HepG2 (cell line): ENCODE measurements at regions not wholly inside any gene's neighbourhood (a gene's known extent, or its start where the extent isn't known, plus 50 kb on each side); places are given as distances from the start of the nearest gene placed in this dataset.

Source experiments
- CTCF ChIP-seq: sonication (generic); formaldehyde crosslinking; IDR thresholded peaks from 2 replicates; pipeline ENCODE4 v1.5.0; 2020; ENCODE audit warnings: mild to moderate bottlenecking, missing genetic modification reagents, moderate library complexity
- ESRRA ChIP-seq: sonication (generic); formaldehyde crosslinking; IDR thresholded peaks from 2 replicates; pipeline ENCODE4 v1.5.1; 2020; ENCODE audit warnings: mild to moderate bottlenecking, low read depth, missing genetic modification reagents
- HOXA5 ChIP-seq: sonication (generic); formaldehyde crosslinking; IDR thresholded peaks from 2 replicates; pipeline ENCODE4 v1.4.0; 2020; ENCODE audit warnings: missing genetic modification reagents
- SETDB1 ChIP-seq: sonication (generic); formaldehyde crosslinking; IDR thresholded peaks from 2 replicates; pipeline ENCODE4 v1.5.1; 2020; ENCODE audit warnings: missing genetic modification reagents, mild to moderate bottlenecking, borderline replicate concordance
- TBP ChIP-seq: sonication (generic); formaldehyde crosslinking; IDR thresholded peaks from 2 replicates; pipeline ENCODE4 v1.5.0; 2020; ENCODE audit warnings: missing genetic modification reagents
- ZFP41 ChIP-seq: sonication (generic); formaldehyde crosslinking; IDR thresholded peaks from 2 replicates; pipeline ENCODE4 v1.4.0; 2020; ENCODE audit warnings: mild to moderate bottlenecking, missing genetic modification reagents, borderline replicate concordance
- ZNF205 ChIP-seq: IDR thresholded peaks from 2 replicates; pipeline ENCODE4 v1.6.1; 2018; ENCODE audit warnings: missing biosample characterization, missing genetic modification reagents
- ZNF362 ChIP-seq: sonication (generic); formaldehyde crosslinking; IDR thresholded peaks from 2 replicates; pipeline ENCODE4 v1.4.0; 2020; ENCODE audit warnings: missing genetic modification reagents, mild to moderate bottlenecking, borderline replicate concordance
- ZNF704 ChIP-seq: sonication (generic); formaldehyde crosslinking; IDR thresholded peaks from 2 replicates; pipeline ENCODE4 v1.8.1; 2023; ENCODE audit warnings: mild to moderate bottlenecking, inconsistent platforms, moderate library complexity, missing genetic modification reagents, borderline replicate concordance
- ZNF766 ChIP-seq: sonication (generic); formaldehyde crosslinking; IDR thresholded peaks from 2 replicates; pipeline ENCODE4 v1.5.0; 2020; ENCODE audit warnings: missing genetic modification reagents, borderline replicate concordance
- ZNF772 ChIP-seq: sonication (generic); formaldehyde crosslinking; IDR thresholded peaks from 2 replicates; pipeline ENCODE4 v1.5.0; 2020; ENCODE audit warnings: mild to moderate bottlenecking, missing genetic modification reagents
- ZZZ3 ChIP-seq: sonication (generic); formaldehyde crosslinking; IDR thresholded peaks from 2 replicates; pipeline ENCODE4 v1.4.0; 2020; ENCODE audit warnings: missing genetic modification reagents, mild to moderate bottlenecking, borderline replicate concordance

GRCh38 chr5:31064215-31064614, 129.3 kb upstream of the CDH6 start:
- no peak for TF ChIP-seq ZNF205 (CRISPR knock-in tag)
- TF ChIP-seq HOXA5 (CRISPR knock-in tag), result no peak
- no peak for TF ChIP-seq SETDB1 (CRISPR knock-in tag)
- TF ChIP-seq ZNF704 (CRISPR knock-in tag), result no peak
- TF ChIP-seq ZNF362 (CRISPR knock-in tag), result no peak
- TF ChIP-seq ESRRA (CRISPR knock-in tag), result no peak
- TF ChIP-seq TBP (CRISPR knock-in tag), result no peak
- TF ChIP-seq ZNF772, result no peak
- no peak for TF ChIP-seq CTCF (CRISPR knock-in tag)
- TF ChIP-seq ZNF766 (CRISPR knock-in tag), result no peak
- TF ChIP-seq ZZZ3, result no peak
- TF ChIP-seq ZFP41 (CRISPR knock-in tag), result no peak
